ENCODE measurements at regions not wholly inside any gene's neighbourhood (a gene's known extent, or its start where the extent isn't known, plus 50 kb on each side); places are given as distances from the start of the nearest gene placed in this dataset.

DNA sequence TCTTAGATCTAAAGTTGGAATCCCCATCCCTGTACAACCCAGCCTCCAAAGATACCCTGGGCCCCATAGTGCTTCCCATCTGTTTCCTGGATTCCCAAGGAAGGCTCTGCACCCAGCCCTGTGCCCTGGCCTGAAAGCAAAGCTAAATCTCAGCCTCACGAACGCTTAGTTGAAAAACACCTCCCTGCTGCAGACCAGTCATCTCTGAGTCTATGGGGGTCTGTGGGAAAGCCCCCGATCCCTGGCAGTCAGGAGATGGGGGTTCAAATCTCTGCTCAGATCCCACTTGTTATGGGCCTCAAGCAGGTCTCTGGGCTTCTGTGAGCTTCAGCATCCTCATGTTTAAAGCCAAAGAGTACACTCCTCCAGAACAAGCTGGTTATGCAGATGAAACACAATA, 210.5 kb upstream of the GRIK3 start:
- Histone ChIP-seq H3K9me3 (ENCODE audit: insufficient read depth, low read length) (no peaks in the 10 kb centered on the region), H3K27ac (ENCODE audit: low read depth, low read length) (no peak overlapping the region), H3K4me2 (ENCODE audit: low read depth, low read length, poor library complexity, severe bottlenecking) (no peak overlapping the region), H3K79me2 (ENCODE audit: insufficient read depth, low read length) (no peaks in the 10 kb centered on the region), H3K36me3 (ENCODE audit: low read length) (no peaks in the 10 kb centered on the region), H2AFZ (ENCODE audit: low read depth, low read length, severe bottlenecking) (no peak overlapping the region), H3K4me3 (ENCODE audit: insufficient read depth, low read length, poor library complexity, severe bottlenecking) (no peak overlapping the region), H3K9me2 (replicated peaks; ENCODE audit: insufficient read depth, low read length) (no peaks in the 10 kb centered on the region), H4K20me1 (ENCODE audit: low read depth, low read length) (no peaks in the 10 kb centered on the region), H3K9ac (ENCODE audit: low read length) (no peak overlapping the region), H3F3A (ENCODE audit: insufficient read depth) (no peaks in the 10 kb centered on the region), H3K27me3 (ENCODE audit: low read length) (no peaks in the 10 kb centered on the region)
- TF ChIP-seq, protein P1, sequence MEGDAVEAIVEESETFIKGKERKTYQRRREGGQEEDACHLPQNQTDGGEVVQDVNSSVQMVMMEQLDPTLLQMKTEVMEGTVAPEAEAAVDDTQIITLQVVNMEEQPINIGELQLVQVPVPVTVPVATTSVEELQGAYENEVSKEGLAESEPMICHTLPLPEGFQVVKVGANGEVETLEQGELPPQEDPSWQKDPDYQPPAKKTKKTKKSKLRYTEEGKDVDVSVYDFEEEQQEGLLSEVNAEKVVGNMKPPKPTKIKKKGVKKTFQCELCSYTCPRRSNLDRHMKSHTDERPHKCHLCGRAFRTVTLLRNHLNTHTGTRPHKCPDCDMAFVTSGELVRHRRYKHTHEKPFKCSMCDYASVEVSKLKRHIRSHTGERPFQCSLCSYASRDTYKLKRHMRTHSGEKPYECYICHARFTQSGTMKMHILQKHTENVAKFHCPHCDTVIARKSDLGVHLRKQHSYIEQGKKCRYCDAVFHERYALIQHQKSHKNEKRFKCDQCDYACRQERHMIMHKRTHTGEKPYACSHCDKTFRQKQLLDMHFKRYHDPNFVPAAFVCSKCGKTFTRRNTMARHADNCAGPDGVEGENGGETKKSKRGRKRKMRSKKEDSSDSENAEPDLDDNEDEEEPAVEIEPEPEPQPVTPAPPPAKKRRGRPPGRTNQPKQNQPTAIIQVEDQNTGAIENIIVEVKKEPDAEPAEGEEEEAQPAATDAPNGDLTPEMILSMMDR (IDR thresholded peaks at IDR 0.05; ENCODE audit: insufficient read depth, low read length, poor library complexity, severe bottlenecking), result no peak
- TF ChIP-seq EZH2phosphoT487 (conservative IDR thresholded peaks at IDR 0.05; ENCODE audit: low read length), result no peak

DNA sequence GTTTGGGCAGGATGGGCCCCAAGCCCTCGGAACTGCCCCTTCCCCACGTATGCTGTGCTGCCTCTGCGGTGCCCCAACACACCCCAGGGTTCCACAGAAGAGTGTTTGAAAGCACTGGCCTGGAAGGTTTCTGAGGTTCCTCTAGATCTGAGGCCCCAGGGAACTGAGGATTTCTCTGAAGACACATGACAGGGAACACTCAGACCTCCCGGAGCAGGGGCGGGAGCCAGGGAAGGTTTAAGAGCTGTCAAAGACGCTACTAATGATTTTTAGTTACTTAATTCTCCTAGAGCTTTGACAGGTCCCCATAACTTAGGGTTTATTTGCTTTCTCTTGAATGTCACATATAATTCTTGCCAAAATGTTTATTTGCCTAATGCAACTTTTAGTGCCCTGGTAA, 212.3 kb upstream of the GRIK3 start:
- H3F3A ChIP-seq (ENCODE audit: insufficient read depth), result no peaks in the 10 kb centered on the region
- TF ChIP-seq, protein P1 (IDR thresholded peaks at IDR 0.05; ENCODE audit: insufficient read depth, low read length, poor library complexity, severe bottlenecking), result no peak
- TF ChIP-seq EZH2phosphoT487 (conservative IDR thresholded peaks at IDR 0.05; ENCODE audit: low read length), result no peak
- H3K9me3 ChIP-seq (ENCODE audit: insufficient read depth, low read length), result no peaks in the 10 kb centered on the region
- no peaks in the 10 kb centered on the region for H3K27me3 ChIP-seq (ENCODE audit: low read length)
- no peak overlapping the region for H3K4me3 ChIP-seq (ENCODE audit: insufficient read depth, low read length, poor library complexity, severe bottlenecking)
- H3K27ac ChIP-seq (ENCODE audit: low read depth, low read length), result no peak overlapping the region
- no peaks in the 10 kb centered on the region for H4K20me1 ChIP-seq (ENCODE audit: low read depth, low read length)
- H3K9me2 ChIP-seq (replicated peaks; ENCODE audit: insufficient read depth, low read length), result no peaks in the 10 kb centered on the region
- no peak overlapping the region for H2AFZ ChIP-seq (ENCODE audit: low read depth, low read length, severe bottlenecking)
- no peak overlapping the region for H3K4me2 ChIP-seq (ENCODE audit: low read depth, low read length, poor library complexity, severe bottlenecking)
- H3K9ac ChIP-seq (ENCODE audit: low read length), result no peak overlapping the region
- H3K36me3 ChIP-seq (ENCODE audit: low read length), result no peaks in the 10 kb centered on the region
- H3K79me2 ChIP-seq (ENCODE audit: insufficient read depth, low read length), result no peaks in the 10 kb centered on the region

DNA sequence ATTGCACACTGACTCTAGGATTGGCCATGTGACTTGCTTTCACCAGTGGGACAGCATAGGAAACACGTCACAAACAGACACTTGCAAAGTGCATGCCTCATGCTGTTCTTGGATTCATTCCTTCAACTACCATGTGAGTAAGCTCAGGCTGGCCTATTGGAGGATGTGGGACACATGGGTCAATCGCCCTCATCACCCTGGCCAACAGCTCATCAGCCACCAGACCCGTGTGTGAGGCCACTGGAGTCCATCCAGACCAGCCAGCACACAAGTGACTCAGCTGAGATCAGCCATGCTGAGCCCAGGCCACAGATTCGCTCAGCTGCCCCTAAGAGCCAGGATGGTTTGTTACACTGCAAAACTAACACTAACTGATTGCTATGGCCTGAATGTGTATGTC, 216.1 kb upstream of the GRIK3 start:
- Histone ChIP-seq H3K9ac (ENCODE audit: low read length) (no peak overlapping the region), H3K79me2 (ENCODE audit: insufficient read depth, low read length) (no peaks in the 10 kb centered on the region), H3K9me3 (ENCODE audit: insufficient read depth, low read length) (no peaks in the 10 kb centered on the region), H3K9me2 (replicated peaks; ENCODE audit: insufficient read depth, low read length) (no peaks in the 10 kb centered on the region), H4K20me1 (ENCODE audit: low read depth, low read length) (no peaks in the 10 kb centered on the region), H3K36me3 (ENCODE audit: low read length) (no peaks in the 10 kb centered on the region), H3K4me3 (ENCODE audit: insufficient read depth, low read length, poor library complexity, severe bottlenecking) (no peak overlapping the region), H3K4me2 (ENCODE audit: low read depth, low read length, poor library complexity, severe bottlenecking) (no peak overlapping the region), H3K27me3 (ENCODE audit: low read length) (peaks cover 3% of the 10 kb centered on the region; the same call in 1 of the 2 replicates), H3K27ac (ENCODE audit: low read depth, low read length) (no peak overlapping the region), H2AFZ (ENCODE audit: low read depth, low read length, severe bottlenecking) (no peak overlapping the region), H3F3A (ENCODE audit: insufficient read depth) (no peaks in the 10 kb centered on the region)
- TF ChIP-seq, protein P1 (IDR thresholded peaks at IDR 0.05; ENCODE audit: insufficient read depth, low read length, poor library complexity, severe bottlenecking), result no peak
- TF ChIP-seq EZH2phosphoT487 (conservative IDR thresholded peaks at IDR 0.05; ENCODE audit: low read length), result no peak

Measured in SU-DHL-6 (cell line).